Gastroesophageal sphincter (tissue), 3 donors: ENCODE measurements at regions not wholly inside any gene's neighbourhood (a gene's known extent, or its start where the extent isn't known, plus 50 kb on each side); places are given as distances from the start of the nearest gene placed in this dataset.
"Not testable (repeated sequence)": the region's sequence is repeated elsewhere in the genome, so short reads cannot be mapped to it uniquely, and the experiment has no call there.

Experiments used
- CTCF ChIP-seq, 4 experiments: fragments of 200-600 bp in 2 of 4; fragments of 450-650 bp in 2 of 4; sonication (generic) in 1 of 4; IDR thresholded peaks; one replicate each; pipeline ENCODE4 v1.5.1; 2017 to 2019; ENCODE audit warnings: antibody characterized with exemption in 4 of 4, mild to moderate bottlenecking in 2 of 4, moderate library complexity in 2 of 4
- EP300 ChIP-seq: sonication (generic); formaldehyde crosslinking; IDR thresholded peaks from one replicate; pipeline ENCODE4 v1.6.1; 2017; ENCODE audit warnings: antibody characterized with exemption, mild to moderate bottlenecking
- POLR2A ChIP-seq, 2 donors: fragments of 450-650 bp; IDR thresholded peaks; one replicate each; pipeline ENCODE4 v1.6.1; 2017; ENCODE audit warnings: antibody characterized with exemption in 2 of 2, mild to moderate bottlenecking in 2 of 2, moderate library complexity in 1 of 2

- not testable (repeated sequence) for TF ChIP-seq POLR2A (IDR thresholded peaks at IDR 0.05); CTCF (IDR thresholded peaks at IDR 0.05); EP300
These were observed 58.1 kb upstream of the MRPS9 start for GRCh38 chr2:104979786-104980185.
